ACHN (cell line): ENCODE measurements at regions not wholly inside any gene's neighbourhood (a gene's known extent, or its start where the extent isn't known, plus 50 kb on each side); places are given as distances from the start of the nearest gene placed in this dataset.
A peak's percentile ranks its signal among the peaks of the same experiment; 100 is the strongest.

Experiments used
- DNase-seq: peaks from one replicate; pipeline ENCODE4 v3.0.0-alpha.2; 2015
- in situ Hi-C: cut with HindIII; loops from 2 replicates; pipeline ENCODE4 v1.10.0; 2017; ENCODE audit warnings: low sequenced_read_pairs, low pct_ligation_motif_present, low pct_unique_long_range_greater_than_20kb

DNA sequence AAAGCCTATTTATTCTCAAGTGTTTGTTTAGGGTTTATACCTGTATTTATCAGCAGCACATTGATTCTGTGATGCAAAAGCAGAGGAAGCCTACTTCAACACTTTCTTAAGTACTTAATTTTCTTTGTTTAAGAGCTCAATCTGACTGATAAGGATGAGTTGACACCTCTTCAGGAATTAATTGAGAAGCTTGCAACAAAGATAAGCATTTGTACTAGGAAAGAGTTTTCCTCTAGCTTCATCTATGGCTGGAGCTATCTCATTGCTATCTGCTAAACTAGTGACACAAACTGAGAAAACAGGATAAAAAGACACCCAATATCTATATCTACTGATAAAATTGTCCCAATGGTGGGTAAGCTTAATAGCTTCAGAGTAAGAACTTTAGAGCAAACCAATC lies 170.1 kb upstream of the SLITRK6 start:
- DNase-seq, result no peak
- in situ Hi-C loops, result no loop called here

DNA sequence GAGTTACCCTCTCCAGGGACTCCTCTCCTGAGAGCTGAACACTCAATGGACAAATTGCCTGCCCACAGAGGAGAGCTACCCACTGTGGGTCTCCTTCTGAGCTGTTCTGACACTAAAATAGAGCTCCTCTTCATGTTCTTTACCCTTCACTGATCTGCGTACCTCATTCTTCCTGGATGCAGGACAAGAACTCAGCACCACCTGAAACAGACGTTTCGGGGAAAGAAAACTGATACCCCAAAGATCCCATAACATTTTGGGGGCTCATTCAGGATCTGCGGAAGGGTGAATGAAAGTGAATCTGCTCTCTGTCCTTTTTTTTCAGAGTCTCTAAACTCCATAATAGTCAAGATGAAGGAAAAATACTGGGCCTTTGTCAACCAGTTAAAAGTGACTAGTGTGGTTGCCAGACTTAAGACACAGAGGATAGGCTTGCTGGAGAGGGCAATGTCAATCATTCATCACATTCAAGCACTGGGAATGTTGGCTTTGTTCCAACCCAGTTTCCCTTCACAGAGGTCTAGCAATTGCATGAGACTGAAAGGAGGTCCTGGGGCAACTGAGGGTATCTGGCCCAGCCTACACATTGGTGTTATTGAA lies 136.7 kb upstream of the SLITRK6 start:
- DNase-seq, result peak; percentile 2
- in situ Hi-C loops, result no loop called here

DNA sequence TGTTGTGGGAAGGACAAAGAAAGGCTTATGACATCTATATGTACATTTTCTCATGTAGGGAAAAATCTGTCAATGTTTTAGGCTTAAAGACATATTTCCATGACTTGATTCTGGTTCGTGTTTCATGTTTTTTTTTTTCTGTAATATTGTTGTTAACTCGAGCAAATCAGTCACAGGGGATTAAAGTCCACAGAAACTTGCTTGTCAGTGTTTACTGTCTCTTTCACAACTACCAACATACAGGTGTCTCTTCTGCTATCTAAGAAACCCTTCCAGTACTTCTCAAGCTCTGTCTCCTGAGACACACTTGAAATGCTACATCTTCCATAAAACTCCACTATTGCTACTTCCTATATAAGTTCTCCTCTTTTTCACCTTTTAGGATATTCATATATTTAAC lies 130.9 kb upstream of the SLITRK6 start:
- no peak for DNase-seq
- in situ Hi-C loops, result no loop called here

DNA sequence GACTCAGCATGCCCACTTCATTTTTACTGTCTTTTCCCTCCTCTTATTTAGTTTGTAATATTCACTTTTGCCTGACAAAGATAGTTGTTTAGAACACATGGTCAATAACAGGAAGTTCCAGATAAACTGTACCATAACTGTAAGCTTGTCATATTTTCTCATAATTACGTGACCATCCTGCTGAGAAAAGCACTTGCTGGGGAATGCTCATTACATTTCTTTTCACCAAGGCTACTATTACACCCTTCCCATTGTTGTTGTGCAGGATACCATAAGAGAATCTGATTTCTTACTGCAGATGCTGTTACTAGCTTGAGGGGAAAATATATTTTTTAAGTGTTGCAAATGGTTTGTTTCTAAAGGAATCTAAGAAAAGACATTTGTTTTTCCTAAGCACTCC lies 111.7 kb upstream of the SLITRK6 start:
- no peak for DNase-seq
- in situ Hi-C loops, result no loop called here

DNA sequence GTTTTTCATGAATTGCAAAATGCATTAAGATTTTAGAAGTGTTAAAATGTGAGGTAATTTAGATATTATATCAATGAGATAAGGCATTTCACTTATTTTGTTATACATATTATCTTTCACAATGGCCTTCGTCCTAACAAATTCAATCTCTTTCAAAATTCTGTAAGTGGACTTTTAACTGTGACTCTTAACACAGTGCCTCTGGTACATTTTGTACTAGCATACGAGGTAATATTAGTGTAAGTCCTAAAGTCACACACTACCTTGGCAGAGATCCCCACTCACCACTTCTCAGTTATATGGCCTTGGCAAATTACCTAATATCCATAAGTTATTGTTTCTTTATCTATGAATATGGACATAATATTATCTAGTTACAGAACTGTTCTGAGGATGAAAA lies 101.3 kb upstream of the SLITRK6 start:
- in situ Hi-C loops, result no loop called here
- no peak for DNase-seq

DNA sequence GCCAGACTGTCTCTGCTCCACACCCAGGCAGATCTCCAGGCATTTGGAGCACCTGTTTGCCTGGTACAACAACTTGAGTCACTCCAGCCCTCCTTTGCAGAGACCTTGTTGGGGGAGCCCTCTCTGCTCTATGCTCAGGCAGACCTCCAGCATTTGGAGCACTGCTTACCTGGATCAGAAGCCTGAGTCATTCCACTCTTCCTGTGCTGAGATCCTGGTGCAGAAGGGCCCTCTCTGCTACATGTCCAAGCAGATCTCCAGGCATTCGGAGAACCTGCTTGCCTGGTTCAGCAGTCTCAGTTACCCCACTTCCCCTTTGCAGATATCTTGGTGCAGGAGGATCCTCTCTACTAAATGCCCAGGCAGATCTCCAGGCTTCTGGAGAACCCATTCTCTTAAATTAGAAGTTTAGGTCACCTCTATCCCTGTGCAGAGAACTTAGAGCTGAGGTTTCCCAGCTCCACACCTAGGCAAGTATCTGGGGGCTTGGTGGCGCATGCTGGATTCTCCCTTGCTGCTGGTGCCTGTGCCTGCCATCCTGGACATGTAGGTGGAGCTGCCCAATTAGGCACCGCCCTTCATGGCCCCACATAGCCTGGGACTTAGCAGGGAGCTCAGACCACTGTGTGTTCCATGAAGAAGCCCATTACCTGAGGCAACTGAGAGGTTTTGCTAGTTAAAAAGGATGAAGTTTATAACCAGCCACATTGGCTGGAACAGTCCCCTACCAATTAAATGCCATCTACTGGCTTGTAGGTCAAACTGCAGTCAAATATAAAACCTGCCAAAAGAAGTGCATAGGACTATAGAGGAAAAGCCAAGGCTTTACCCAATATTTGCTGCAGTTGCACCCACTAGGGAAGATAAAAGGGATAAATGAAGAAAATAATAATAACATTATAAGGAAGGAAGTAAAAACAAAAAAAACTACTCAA lies 97.6 kb upstream of the SLITRK6 start:
- in situ Hi-C loops, result no loop called here
- DNase-seq, result no peak

DNA sequence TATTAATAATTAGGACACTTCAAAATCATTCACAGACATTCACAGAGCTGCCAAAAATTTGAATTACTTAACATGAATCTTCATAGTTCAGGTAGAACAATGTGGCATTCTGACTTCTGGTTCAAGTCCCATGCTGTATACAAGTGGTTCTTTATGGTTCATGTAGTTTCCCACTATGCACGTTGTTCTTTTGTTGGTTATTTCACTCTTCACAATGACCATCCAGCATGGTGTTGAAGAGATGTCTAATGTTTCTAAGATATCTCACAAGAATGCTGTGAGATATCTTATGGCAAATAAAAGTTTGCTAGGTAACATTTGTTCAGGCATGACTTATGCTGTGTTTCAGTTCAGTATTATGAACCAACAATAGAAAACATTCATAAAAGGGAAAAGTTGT lies 88.2 kb upstream of the SLITRK6 start:
- in situ Hi-C loops, result no loop called here
- DNase-seq, result no peak

DNA sequence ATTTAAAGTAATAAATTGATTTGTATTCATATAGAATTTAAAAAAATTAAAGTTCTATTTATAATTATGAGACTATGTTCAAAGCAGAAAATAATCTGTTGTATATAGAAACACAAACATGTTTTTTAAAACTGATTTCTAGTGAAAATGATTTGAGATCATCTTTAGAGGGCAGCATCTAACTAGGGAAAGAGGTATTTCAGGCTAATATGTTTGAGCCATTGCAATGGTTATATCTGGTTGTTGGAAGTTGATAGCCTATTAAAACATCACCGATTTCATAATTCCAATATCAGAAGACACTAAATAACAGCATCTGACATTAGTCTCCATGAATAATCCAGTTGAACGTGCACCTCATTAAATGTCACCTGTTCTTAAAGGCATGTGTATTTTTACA lies 79.8 kb upstream of the SLITRK6 start:
- in situ Hi-C loops, result no loop called here

DNA sequence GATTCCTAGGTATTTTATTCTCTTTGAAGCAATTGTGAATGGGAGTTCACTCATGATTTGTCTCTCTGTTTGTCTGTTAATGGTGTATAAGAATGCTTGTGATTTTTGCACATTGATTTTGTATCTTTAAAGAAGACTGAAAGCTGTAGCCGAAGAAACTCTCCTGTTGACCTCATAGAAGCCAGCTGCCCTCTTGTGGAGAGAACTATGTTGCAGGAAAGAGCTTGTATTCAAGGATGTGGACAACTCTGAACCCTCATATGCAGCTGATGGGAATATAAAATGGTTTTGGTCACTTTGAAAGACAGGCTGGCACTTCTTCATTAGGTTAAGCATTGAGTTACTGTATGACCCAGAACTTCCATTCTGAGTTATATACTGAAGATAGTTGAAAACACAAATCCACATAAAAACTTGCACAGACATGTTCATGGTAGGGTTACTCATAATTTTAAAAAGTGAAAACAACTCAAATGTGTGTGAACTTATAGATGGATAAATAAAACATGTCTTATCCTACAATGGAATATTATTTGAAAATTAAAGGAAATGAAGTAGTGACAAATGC lies 65.8 kb upstream of the SLITRK6 start:
- DNase-seq, result peak; percentile 40

More for the DNA sequence above, 79.8 kb upstream of the SLITRK6 start:
- DNase-seq, result no peak

DNA sequence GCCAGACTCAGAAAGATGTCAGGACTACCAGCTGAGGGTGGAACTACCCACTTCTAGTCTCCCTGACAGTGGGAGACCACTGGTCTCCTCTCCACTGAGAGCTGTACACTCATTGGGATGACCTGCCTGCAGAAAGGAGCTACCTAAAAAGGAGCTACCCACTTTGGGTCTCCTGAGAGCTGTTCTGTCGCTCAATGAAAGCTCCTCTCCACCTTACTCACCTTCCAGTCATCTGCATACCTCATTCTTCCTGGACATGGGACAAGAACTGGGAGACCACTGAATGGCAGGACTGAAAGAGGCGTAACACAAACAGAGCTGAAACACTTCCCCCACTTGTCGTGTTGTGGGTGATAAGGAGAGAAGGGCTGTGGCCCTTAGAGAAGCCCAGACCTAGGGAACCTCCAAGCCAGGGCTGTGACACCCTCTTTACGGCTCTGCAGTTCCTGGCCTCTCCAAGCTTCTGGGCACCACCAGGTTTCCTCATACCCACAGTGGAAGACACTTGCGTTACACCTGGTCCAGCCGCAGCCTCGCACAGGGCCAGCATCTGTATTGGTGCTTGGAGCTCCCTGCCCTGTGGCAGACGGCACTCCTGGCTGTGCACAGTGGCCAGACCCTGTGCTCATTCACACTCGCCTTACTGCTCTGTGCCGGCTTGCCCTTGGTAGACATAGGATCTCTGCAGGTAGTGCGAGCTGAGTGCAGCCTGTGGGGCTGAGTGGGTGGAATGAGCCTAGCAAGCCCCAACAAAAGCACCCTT lies 54.9 kb upstream of the SLITRK6 start:
- in situ Hi-C loops, result no loop called here
- DNase-seq, result no peak

More for the DNA sequence above, 65.8 kb upstream of the SLITRK6 start:
- in situ Hi-C loops, result no loop called here

DNA sequence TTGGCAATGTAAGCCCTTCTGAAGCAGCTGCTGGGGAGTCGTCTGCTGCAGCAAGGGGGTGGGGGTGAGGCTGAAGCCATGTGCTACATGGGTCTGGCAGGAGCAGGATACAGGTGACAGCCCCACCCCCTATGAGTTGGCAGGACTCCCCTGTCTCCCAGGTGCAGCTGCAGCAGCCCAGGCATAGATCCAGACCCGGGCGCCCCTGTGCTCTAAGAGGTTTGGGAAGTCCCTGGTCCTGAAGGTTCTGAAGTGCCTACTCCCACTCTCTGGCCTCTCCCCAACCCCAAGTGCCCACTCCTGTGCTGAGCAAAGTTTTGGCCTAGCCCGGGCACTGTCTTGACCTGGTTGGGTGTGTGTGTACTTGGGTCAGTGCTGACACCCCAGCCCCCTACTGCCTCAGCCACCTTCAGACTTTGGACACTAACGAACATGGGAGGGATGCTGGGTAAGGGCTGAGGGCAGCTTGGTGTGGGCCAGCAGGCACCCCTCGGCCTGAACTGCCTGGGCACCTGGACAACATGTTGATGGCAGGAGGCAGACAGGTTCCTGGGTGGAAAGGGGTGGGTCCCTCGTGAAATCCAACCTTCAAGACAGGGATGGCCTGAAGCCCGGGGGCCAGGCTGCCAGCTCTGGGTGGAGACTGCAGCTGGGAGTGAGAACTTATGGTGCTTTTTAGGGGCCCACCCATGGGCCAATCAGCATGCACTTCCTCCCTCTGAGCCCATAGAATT lies 54.1 kb upstream of the SLITRK6 start:
- in situ Hi-C loops, result no loop called here
- DNase-seq, result no peak
